Stomach (tissue), 8 donors: ENCODE measurements at regions not wholly inside any gene's neighbourhood (a gene's known extent, or its start where the extent isn't known, plus 50 kb on each side); places are given as distances from the start of the nearest gene placed in this dataset.
A peak's percentile ranks its signal among the peaks of the same experiment; 100 is the strongest.

ENCODE experiments used
- DNase-seq, 2 donors: peaks; one replicate each; pipeline versions ENCODE4 v3.0.0 to v3.0.0-alpha.2; 2013 to 2019
- H3K27ac ChIP-seq, 5 donors: fragments of 200-600 bp in 4 of 5; sonication (generic) in 4 of 5; one replicate each; pipeline ENCODE4 v1.5.1; 2013 to 2019; ENCODE audit warnings: mild to moderate bottlenecking in 1 of 5, moderate library complexity in 1 of 5
- H3K27me3 ChIP-seq, 3 donors: fragments of 200-600 bp; sonication (generic); one replicate each; pipeline ENCODE4 v1.5.1; 2017 to 2019; ENCODE audit warnings: mixed run types in 1 of 3
- H3K36me3 ChIP-seq, 4 donors: fragments of 200-600 bp; sonication (generic); 1 replicate in 3 of 4; 2 replicates in 1 of 4; pipeline ENCODE4 v1.5.1; 2016 to 2019
- H3K4me1 ChIP-seq, 4 donors: fragments of 200-600 bp; sonication (generic); one replicate each; pipeline ENCODE4 v1.5.1; 2016 to 2019
- H3K4me3 ChIP-seq, 4 donors: fragments of 200-600 bp; sonication (generic) in 3 of 4; one replicate each; pipeline ENCODE4 v1.5.1; 2016 to 2019; ENCODE audit warnings: mild to moderate bottlenecking in 1 of 4
- H3K9me3 ChIP-seq, 4 donors: fragments of 200-600 bp; sonication (generic); one replicate each; pipeline ENCODE4 v1.5.1; 2016 to 2019
- CTCF ChIP-seq, 7 experiments: fragments of 450-650 bp in 4 of 7; fragments of 200-600 bp in 3 of 7; sonication (generic) in 3 of 7; IDR thresholded peaks; one replicate each; pipeline ENCODE4 v1.5.1; 2016 to 2019; ENCODE audit warnings: antibody characterized with exemption in 7 of 7, control low read depth in 2 of 7, mild to moderate bottlenecking in 1 of 7
- EP300 ChIP-seq: sonication (generic); formaldehyde crosslinking; IDR thresholded peaks from one replicate; pipeline ENCODE4 v1.6.1; 2017; ENCODE audit warnings: antibody characterized with exemption
- POLR2A ChIP-seq, 4 donors: fragments of 450-650 bp; IDR thresholded peaks; one replicate each; pipeline ENCODE4 v1.6.1; 2016; ENCODE audit warnings: antibody characterized with exemption in 4 of 4, control low read depth in 2 of 4, mild to moderate bottlenecking in 1 of 4, moderate library complexity in 1 of 4
- POLR2AphosphoS5 ChIP-seq, 3 donors: sonication (generic); formaldehyde crosslinking; IDR thresholded peaks; one replicate each; pipeline ENCODE4 v1.6.1; 2016; ENCODE audit warnings: antibody characterized with exemption in 3 of 3
- WGBS, 5 donors: extraction: QIAGEN DNeasy Blood & Tissue Kit in 3 of 5; methylation state at CpG; one replicate each; pipeline versions ENCODE4 v1.1.5 to v1.1.7; 2013 to 2018; 5-methylcytosine and 5-hydroxymethylcytosine counted together
- intact Hi-C: fragments of 100-400 bp; cut with DNase I; formaldehyde crosslinking; loops from one replicate; pipeline ENCODE4 v1.15.1; 2023; ENCODE audit warnings: low total_unique reads
- donor health status: healthy with polysubstance abuse.
- donor health status: Bipolar disorder and iron deficiency.
- donor health status: healthy.

GRCh38 chr2:43075811-43076585 lies 150.4 kb downstream of the ZFP36L2 start:
- Histone ChIP-seq H3K9me3 (no peaks in the 10 kb centered on the region), H3K4me3 (no peak overlapping the region), H3K4me1 (peaks cover 17 to 45% (median 30%) of the 10 kb centered on the region in 4 donors), H3K36me3 (no peaks in the 10 kb centered on the region), H3K27ac (peak overlapping the region; percentile 36 to 87 (median 82)), H3K27me3 (no peaks in the 10 kb centered on the region)
- WGBS, 5 donors: 94 to 100% (median 98%) methylated on average over 3 of the region's 3 CpGs
- DNase-seq: peak in 1 of 2 donors; percentile 43
- intact Hi-C loops: no loop called here
- peak in 1 of 3 donors; percentile 17 for TF ChIP-seq POLR2AphosphoS5 (IDR thresholded peaks at IDR 0.05)
- TF ChIP-seq POLR2A (IDR thresholded peaks at IDR 0.05): no peak

- 8 to 21% (median 18%) methylated on average over 4 of the region's 4 CpGs for WGBS, 5 donors
- H3K27me3 ChIP-seq: no peaks in the 10 kb centered on the region
- peak overlapping the region; percentile 34 to 87 (median 82) for H3K27ac ChIP-seq
- no peaks in the 10 kb centered on the region for H3K36me3 ChIP-seq
- no peaks in the 10 kb centered on the region for H3K9me3 ChIP-seq
- intact Hi-C loops: no loop called here
- TF ChIP-seq EP300 (peak; percentile 34), POLR2AphosphoS5 (IDR thresholded peaks at IDR 0.05) (peak in 2 of 3 donors; percentile 74 to 80), CTCF (IDR thresholded peaks at IDR 0.05) (no peak), POLR2A (IDR thresholded peaks at IDR 0.05) (no peak)
- peaks cover 22 to 54% (median 36%) of the 10 kb centered on the region in 4 donors for H3K4me1 ChIP-seq
- H3K4me3 ChIP-seq: no peak overlapping the region
- DNase-seq: peak; percentile 64 to 92
Observed at GRCh38 chr2:43075054-43075593, 151.3 kb downstream of the ZFP36L2 start.

- WGBS, 5 donors: 71 to 85% (median 74%) methylated on average over 2 of the region's 2 CpGs
- no peak for DNase-seq
- H3K4me3 ChIP-seq: no peak overlapping the region
- H3K9me3 ChIP-seq: no peaks in the 10 kb centered on the region
- no peaks in the 10 kb centered on the region for H3K27me3 ChIP-seq
- no peak for TF ChIP-seq POLR2AphosphoS5 (IDR thresholded peaks at IDR 0.05)
- no peak for TF ChIP-seq POLR2A (IDR thresholded peaks at IDR 0.05)
- TF ChIP-seq EP300: no peak
- no peak for TF ChIP-seq CTCF (IDR thresholded peaks at IDR 0.05)
- H3K27ac ChIP-seq: peak overlapping the region; percentile 34 to 87 (median 82)
- H3K4me1 ChIP-seq: peaks cover 24 to 59% (median 39%) of the 10 kb centered on the region in 4 donors
- intact Hi-C loops: no loop called here
- H3K36me3 ChIP-seq: no peaks in the 10 kb centered on the region
Observed at GRCh38 chr2:43074592-43075053, 151.8 kb downstream of the ZFP36L2 start.

- Histone ChIP-seq H3K27me3 (no peaks in the 10 kb centered on the region), H3K4me3 (no peak overlapping the region), H3K27ac (peak overlapping the region; percentile 13 to 87 (median 82)), H3K4me1 (peaks cover 24 to 63% (median 39%) of the 10 kb centered on the region in 4 donors), H3K36me3 (no peaks in the 10 kb centered on the region), H3K9me3 (no peaks in the 10 kb centered on the region)
- 96 to 100% (median 98%) methylated on average over 2 of the region's 2 CpGs for WGBS, 5 donors
- TF ChIP-seq POLR2A (IDR thresholded peaks at IDR 0.05): no peak
- no peak for TF ChIP-seq EP300
- TF ChIP-seq CTCF (IDR thresholded peaks at IDR 0.05): no peak
- TF ChIP-seq POLR2AphosphoS5 (IDR thresholded peaks at IDR 0.05): no peak
- intact Hi-C loops: no loop called here
- DNase-seq: peak in 1 of 2 donors; percentile 6
Observed at GRCh38 chr2:43074052-43074451, 152.4 kb downstream of the ZFP36L2 start.
